HCEC 1CT (cell line): ENCODE measurements at regions not wholly inside any gene's neighbourhood (a gene's known extent, or its start where the extent isn't known, plus 50 kb on each side); places are given as distances from the start of the nearest gene placed in this dataset.

Source experiments
- DNase-seq: peaks from one replicate; pipeline ENCODE4 v3.0.0-alpha.2; 2017

DNA sequence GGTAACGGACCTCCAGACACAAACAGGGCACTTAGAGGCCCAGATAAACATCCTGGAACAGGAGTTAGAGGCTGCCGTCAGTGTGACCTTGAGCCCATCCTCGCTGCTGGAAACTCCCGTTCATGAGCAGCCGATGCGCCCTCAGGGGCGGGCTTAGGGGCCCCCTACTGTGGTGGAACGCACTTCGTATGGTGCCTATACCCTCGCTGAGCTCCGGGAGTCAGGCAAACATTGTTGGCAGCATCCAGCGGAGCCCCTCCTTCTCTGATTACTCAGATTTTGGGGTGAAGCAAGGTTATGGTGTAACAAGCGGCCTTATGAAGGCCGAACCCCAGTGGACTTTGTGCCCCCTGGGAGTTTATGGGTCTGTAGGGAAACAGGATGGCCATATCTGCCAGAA lies 205.3 kb upstream of the SYT4 start:
- DNase-seq: no peak

DNA sequence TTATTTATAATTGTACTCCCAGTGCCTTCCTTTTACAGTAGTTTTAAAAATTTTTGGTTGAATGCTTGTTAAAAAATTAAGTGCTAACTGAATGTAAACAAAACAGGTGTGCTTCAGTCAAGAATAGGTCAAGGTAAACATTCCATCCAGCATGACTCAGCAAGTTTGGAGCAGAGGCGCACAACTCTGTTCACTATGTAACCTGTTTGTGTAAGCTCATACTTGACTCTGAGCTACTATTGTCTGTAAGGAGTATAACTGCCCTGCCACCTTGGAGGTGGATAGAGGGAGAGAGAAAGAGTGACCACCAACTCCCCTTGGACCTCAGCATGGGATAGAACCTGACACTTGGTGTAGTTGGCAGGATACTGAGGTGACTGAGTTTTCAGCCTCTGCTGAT lies 207.4 kb upstream of the SYT4 start:
- no peak for DNase-seq

DNA sequence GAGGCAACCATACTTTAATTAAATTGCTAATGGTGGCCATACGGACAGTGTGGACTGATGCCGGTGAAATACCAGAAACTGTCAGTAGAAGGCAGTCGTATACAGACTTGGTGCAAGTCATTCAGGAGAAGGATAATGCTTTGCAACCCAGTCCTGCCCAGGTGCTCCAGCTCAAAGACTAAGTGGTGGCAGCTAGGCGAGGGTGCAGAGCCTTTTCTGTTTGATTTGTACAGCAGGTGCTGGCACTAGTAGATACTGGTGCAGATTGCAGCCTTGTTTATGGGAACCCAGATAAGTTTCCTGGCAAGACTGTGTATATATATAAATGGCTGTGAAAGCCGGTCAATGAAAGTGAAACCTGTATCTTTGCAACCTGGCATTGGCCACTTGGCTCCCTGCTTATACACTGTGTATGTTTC lies 208.3 kb upstream of the SYT4 start:
- DNase-seq: no peak

DNA sequence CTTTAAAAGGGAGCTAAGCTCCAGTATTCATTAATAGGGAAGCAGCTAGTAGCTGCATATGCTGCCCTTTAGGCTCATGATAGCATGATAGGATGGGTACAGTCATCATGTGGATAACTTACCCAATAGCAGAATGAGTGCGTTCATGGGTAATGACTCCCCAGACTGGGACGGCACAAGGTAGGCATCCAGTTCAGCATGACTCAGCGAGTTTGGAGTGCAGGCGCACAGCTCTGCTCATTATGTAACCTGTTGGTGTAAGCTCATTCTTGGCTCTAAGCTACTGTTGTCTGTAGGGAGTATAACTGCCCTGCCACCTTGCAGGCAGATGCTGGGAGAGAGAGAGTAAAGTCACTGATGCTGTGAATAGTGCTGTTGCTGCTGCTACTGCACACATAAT lies 209.2 kb upstream of the SYT4 start:
- DNase-seq: no peak

DNA sequence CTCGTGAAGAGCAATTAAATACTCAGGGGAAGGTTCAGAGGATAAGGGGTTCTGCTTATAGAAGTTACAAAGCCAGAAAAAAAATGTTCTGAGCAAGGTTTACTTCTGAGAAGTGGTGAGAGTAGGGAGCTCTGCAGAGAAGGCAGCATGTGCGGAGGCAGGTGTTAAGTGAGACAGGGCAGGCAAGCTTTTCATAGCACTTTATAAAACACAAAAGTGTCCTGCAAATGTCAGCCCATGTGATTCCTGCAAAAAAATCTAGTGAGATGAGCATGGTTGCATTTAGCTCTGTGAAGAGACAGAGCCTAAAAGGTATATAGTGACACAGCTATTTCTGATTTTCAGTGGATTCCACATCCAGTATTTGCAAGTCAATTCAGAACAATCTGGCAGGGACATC lies 223.8 kb upstream of the SYT4 start:
- DNase-seq: no peak

DNA sequence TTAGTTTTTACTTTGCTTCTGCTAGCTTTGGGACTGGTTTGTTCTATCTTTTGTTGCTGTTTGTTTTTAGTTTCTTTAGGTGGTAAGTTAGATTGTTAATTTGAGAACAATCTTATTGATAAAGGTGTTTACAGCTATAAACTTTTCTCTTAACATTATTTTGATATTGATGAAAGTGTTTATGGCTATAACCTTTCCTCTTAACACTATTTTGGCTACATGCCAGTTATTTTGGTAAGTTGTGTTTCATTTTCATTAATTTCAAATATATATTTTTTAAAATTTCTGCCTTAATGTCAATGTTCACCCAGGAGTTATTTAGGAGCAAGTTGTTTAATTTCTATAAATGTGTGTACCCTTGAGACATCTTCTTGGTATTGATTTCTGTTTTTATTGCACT lies 229.6 kb upstream of the SYT4 start:
- DNase-seq: no peak

DNA sequence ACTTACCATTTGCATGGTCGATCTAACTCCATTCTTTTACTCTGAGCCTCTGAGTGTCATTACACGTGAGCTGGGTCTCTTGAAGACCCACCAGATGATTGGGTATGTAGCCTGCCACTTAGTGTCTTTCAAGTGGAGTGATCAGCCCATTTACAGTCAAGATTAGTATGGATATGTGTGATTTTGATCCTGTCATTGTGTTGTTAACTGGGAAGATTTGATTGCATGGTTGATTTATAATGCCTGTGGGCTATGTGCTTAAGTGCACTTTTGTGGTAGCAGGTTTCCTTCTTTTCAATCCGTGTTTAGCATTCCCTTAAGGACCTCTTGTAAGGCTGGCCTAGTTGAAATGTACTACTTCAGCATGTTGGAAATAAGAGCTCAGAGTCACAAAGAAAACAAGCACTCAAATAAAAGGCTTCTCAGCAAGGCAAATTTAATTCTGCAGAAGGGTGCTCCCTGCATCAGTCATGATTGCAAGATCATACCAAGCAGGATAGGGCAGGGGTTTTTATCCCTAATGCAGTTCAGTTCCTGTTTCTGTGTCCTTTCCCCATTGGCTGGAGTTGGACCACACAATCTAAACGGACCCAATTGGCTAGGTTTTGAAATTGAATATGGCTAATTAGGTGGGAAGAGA lies 230.7 kb upstream of the SYT4 start:
- no peak for DNase-seq

DNA sequence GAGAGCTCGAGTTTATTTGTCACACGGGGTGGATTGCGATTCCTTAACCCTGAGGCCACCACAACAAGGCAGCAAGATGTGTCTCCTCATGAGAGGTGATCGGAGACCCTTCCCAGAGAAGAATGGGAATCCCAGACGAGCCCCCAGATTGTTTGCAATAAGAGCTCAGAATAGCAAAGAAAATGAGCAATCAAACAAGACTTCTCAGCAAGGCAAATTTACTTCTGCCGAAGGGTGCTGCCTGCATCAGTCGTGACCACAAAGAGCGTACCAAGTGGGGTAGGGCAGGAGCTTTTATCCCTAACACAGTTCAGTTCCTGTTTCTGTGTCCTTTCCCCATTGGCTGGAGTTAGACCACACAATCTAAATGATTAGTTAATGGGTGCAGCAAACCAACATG lies 237.5 kb upstream of the SYT4 start:
- no peak for DNase-seq

DNA sequence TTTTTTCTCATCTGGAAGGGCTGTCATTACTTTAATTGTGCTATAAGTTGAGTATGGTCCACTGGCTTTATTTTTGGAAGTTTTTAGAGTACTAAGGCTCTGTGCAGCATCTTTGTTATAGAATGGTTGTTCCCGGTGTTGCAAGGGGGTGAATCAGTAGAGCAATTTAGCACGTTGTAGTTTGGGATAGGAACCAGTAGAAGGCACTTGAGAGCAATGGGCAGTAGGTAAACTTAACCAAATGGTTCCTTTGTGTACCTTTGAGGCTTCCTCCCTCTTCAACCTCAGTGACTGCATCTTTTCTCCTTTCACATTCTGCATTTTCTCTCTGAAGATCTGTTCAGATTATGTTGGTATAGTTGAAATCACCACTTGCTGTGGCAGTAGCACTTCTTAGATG lies 238.2 kb upstream of the SYT4 start:
- no peak for DNase-seq

DNA sequence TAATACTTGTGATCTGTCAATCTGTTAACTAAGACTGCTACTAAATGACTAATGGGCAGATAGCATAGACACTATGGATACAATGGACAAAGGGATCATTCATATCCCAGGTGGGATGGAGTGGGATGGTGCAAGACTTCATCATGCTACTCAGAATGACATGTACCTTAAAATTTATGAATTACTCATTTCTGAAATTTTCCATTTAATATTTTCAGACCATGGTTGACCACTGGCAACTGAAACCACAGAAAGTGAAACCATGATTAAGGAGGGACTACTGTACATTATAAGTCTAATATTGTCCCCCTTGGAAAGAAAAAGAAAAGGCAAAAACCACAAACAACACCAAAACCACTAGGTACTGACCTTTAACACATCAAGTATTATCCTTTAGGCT lies 247.0 kb upstream of the SYT4 start:
- DNase-seq: no peak

DNA sequence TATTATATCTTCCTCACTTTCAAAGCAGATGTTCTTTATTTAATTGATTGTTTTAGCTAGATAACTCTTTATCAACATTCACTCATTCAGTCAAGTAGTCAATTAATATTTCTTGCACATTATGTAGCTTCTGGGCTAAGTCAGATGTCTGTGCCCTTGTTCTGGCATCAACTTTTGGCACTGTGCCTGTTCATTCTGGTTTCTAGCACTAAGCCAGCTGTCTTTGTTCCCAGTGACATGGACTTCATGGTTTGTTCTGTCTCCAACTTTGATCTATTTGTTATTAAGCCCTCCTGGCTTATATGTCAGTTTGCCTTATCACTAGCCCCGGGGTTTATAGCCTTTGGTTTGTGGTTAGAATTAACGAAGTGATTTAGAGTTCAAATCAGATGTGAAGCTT lies 247.9 kb upstream of the SYT4 start:
- no peak for DNase-seq

DNA sequence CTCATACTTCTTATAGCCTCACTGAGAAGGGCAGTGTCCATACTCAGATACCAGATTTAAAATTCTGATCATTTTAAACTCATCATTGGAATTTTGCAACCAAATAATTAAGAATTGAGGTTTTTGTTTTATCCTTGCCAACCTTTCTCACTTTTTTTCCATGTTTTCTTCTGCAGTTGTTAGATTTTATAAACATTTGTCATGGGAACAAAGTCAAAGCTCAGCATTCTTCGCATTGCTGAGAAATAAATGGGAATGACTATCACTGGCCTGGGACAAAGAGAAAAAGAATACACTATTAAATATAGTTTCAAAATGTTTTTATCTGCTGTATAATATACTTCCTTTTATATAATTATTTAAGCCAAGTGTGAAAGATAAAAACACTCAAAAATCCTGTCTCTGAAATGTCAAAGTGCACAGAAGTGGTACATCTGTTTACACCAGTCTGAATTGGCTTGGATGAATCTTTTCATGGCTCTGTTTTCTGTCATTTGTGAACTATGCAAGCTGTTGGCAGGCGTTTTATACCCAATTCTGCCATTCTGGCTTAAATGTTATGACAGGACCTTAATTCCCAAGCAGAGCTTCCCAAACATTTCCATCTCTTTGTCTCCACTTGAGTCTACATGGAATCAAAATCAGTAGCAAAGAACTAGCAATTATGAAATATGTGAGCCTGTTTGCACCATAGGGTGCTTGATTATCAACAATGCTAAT lies 249.3 kb upstream of the SYT4 start:
- no peak for DNase-seq

DNA sequence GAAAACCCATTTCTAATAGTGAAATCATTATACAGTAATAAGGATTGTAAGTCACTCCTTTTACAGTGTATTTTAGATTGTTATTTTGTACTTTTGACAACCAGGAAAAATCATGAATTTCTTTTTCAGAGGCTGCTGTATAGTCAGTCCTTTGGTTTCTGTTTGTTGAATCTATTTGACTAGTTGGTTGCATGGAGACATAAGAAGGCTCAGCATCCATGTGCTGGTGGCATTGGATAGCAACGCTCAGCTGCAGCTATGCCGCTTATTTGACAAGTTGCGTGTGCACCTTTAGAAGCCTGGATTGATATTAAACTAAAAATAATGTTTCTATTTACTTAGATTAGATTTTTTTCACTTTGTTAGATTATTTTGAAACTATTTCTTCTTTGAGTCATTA lies 254.1 kb upstream of the SYT4 start:
- DNase-seq: no peak

DNA sequence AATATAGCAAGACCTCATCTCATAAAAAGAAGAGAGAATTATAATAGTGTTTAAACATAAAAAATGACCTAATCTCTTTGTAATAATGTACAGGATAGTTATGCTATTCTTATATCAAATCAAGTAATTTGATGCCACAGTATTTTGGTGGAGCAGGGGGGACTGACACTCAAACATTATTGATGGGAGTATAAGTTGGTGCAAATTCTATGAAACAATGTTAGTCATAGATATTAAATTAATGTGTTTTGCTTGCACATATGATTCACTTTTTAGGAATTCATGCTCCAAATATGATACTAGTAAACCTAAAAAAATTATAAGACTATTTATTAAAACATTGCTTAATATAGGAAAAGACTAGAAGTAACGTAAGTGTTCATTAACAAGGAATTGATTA lies 256.1 kb upstream of the SYT4 start:
- DNase-seq: no peak

DNA sequence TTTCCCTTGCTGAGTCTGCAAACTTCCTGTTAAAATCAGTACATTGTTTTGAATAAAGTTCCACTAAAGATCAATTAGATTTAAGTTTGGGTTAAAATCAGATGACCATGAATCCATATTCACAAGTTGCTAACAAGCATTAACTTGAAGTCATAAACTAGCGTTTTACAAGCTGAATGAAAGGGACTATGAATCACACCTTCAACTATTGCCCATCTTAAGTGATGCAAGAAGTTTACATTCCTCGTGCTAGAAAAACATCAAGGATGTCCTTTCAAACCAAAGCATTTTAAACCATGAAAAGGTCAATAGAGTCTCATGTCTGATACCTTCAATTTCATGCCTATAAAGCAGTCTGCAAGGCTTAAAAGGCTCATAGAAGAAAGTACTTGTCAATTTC lies 257.2 kb upstream of the SYT4 start:
- DNase-seq: no peak

DNA sequence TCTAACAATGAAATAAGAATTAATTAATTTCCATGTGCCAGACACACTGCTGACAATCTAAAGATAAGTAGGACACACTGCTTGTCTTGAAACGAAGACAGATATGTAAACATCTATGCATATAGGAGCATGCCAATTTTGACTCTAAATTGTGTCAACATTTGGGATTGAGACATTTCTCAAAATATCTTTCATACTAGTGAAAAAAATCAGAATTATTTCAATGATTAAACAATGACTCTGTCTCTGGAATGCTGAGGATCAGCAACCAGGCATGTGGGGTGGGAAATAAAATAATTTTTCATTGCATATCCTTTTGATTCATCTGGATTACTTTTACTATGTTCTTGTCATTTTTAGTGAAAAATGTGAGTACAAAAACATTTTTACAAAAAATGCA lies 262.6 kb upstream of the SYT4 start:
- no peak for DNase-seq

DNA sequence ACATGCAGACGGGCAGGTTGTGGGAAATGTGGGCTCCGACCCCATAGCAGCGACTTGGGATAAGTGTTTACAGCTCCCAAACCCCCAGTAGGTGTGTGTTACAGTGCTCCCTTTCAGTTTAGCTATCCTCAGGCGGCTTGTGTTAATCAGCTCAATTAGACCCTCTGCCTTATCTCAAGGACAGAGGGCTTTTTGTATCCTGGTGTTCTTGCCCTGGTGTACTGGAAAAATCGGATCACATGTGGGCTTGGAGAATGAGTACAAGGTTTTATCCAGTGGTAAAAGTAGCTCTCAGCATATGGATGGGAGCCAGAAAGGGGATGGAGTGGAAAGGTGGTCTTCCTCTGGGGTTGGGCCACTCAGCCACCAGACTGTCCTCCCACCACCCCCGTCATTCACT lies 264.7 kb upstream of the SYT4 start:
- DNase-seq: no peak

DNA sequence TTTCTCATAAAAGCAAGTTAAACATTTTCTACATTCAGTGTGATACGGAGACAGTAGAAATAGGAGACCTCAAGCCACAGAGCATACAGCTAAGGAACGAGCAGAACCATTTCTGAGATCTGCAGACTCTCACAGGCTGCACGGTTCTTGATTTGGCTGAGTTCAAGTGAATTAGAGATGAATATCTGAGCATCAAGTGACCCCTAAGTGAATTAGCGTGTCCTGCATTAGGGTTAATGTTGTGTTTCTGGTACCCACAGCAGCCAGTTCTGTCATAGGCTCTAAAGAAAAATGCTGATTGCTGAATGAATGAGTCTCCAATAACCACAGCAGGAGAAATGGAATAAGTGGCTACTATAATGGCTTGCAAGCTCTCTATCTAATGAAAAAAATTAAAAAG lies 265.9 kb upstream of the SYT4 start:
- no peak for DNase-seq

DNA sequence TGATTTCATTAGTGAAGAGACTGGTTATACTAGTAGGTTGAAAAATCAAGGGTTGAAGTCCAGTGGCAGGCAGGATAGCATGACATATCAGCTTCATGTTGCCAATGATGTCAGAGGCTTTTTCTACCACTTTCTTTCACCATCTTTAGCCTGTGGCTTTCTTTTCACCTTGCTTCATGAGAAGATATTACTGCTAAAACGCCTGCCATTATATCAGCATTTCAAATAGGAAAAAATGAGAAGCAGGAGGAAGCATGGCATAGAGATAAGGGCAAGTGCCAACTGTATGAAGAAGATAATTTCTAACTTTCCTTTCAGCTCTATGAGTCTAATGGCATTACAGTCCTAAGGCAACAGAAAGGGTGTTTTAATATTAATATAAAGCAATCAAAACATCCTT lies 270.2 kb upstream of the SYT4 start:
- no peak for DNase-seq

DNA sequence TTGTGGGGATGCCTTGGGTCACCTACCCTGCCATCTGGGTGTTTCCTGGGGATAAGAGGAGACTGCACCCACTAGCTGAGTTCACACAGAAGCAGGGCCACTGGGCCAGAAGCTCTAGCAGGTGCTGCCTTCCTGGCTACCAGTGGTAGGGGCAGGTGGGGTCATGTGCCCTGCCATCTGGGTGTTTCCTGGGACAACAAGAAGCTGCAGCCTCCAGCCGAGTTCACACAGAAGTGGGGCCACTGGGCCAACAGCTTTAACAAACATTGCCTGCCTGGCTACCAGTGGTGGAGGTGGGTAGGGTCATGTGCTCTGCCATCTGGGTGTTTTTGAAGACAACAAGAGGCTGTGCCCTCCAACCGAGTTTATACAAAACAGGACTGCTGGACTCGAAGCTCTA lies 282.2 kb upstream of the SYT4 start:
- DNase-seq: no peak

DNA sequence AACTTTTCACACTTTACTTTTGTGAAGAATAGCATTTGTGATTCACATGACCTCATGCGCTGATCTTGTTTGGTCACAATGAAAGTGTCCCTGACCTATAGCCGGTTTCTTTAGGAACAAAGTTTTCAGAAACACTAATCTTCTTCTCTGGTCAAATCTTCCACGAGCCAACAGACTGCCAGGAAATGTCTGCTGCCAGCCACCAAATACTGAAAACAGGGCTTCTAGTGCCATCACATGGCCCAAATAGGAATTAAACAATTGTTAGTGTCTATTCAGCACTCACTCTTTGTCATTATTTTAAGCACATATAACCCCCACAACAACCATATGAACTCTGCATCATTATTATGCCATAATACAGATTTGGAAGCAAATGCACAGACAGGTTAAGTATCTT lies 286.5 kb upstream of the SYT4 start:
- peak; percentile 3 for DNase-seq

DNA sequence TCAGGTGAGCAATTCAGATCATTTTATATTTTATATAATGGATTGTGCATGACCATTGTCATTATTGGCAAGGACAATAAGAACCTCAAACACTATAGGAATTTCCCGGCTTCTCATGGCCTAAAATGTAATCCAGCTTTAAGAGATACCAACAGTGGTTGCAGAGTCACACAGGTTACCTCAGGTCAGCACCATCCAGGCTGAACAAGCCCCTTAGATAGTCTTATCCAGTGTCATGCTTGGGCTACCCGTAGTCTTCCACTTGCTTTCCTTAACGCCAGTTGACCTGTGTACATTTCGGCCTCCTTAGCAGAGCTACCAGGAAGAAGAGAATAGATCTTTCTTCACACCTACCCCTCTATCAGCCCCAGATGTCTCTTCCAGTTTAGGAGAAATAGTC lies 293.3 kb upstream of the SYT4 start:
- no peak for DNase-seq

DNA sequence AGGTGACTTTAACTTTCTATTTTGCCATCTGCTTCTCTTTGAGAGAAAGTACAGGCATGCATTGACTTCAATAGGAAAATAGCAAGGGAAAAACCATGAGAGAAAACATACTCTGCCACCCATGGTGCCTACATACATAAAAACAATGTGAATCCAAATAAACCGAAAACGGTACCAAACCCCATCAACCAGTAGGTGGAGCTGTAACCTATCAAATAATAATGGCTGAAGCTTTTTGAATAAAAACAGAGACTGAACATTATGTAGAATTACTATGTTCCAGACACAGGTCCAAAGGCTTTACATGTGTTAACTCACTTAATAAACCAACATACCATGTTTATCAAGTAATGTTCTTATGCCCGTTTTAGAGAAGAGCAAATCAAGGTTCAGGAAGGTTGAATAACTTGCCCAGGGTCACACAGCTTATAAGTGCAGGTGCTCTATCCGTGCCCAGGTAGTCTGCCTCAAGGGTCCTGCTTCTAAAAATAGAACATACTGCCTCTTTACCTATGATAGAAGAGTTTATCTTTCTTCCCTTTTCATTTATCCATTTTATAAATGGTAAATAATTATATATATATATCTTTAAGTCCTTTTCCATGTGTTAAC lies 293.9 kb upstream of the SYT4 start:
- peak; percentile 9 for DNase-seq

DNA sequence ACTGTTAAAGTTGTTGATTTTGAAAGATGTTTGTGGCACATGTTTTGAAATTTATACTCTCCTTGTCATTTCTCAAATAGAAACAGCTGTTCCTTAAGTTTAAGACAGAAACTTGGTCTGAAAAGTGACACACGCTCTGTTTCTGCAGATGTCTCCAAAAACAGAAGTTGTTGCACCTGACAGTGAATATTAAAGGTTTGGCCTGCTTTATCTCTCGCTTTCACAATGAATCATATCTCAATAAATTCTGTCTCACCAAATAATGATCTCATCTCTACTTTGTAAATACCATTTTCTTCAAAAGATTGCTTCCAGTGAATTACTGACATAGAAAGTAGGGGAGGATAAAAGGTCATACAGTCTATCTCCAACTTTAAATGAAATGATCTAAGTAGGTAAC lies 294.9 kb upstream of the SYT4 start:
- DNase-seq: no peak

DNA sequence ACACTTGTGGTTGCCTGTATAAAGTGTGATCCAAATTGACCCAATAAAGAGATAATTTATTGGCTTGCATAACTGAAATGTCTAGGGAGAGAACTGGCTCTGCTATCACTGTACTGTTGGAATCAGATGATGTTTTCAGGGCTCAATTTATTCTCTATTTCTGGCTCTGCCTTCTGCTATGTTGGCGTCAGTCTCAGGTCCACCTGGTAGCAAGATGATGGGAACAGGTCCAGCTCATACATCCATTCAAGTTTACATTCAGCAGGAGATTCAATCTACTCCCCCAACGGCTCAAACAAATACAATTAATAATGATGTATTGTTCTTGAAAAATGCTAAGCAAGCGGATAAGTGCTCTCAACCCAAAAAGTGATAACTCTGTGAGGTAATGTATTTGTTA lies 297.7 kb upstream of the SYT4 start:
- DNase-seq: no peak
